IMR-90 (cell line): ENCODE measurements at regions not wholly inside any gene's neighbourhood (a gene's known extent, or its start where the extent isn't known, plus 50 kb on each side); places are given as distances from the start of the nearest gene placed in this dataset.

Experiments used
- ATAC-seq: fragments of 200-7000 bp; cut with Tn5 transposase; 2 replicates; pipeline ENCODE4 v1.9.1; 2020; ENCODE audit warnings: low read depth, mild to moderate bottlenecking, moderate library complexity
- BruUV-seq: library from RNA; stranded (reverse); fragments of 400-500 nt; replicated peaks from 2 replicates; lab custom pipeline; 2021; lab: Mats Ljungman, UMichigan
- CTCF ChIA-PET: fragments of 300-600 bp; formaldehyde crosslinking; extraction: SDS; loops from one replicate; lab custom pipeline; 2021; ENCODE audit warnings: antibody characterized with exemption; lab: Yijun Ruan, JAX
- POLR2A ChIA-PET: fragments of 300-600 bp; sonication (Branson Sonifier 250); formaldehyde crosslinking; loops from one replicate; lab custom pipeline; 2022; ENCODE audit warnings: antibody characterized with exemption; ENCODE audit not compliant: unreplicated experiment; lab: Charles Lee
- DNase-seq: peaks from one replicate; pipeline ENCODE4 v3.0.0; 2013
- H2AFZ ChIP-seq: replicated peaks from 2 replicates; pipeline ENCODE3; 2013; ENCODE audit warnings: low read length, mild to moderate bottlenecking; ENCODE audit not compliant: poor library complexity
- H2AK5ac ChIP-seq: 2 replicates; pipeline ENCODE4 v1.6.1; 2013; ENCODE audit warnings: low read depth, low read length, inconsistent platforms
- H2AK9ac ChIP-seq: replicated peaks from 2 replicates; pipeline ENCODE3; 2013; ENCODE audit warnings: mild to moderate bottlenecking, low read depth, low read length, moderate library complexity; ENCODE audit not compliant: poor library complexity
- H2BK120ac ChIP-seq: 2 replicates; pipeline ENCODE4 v1.6.1; 2013; ENCODE audit warnings: low read depth, low read length, inconsistent platforms
- H2BK15ac ChIP-seq: 3 replicates; pipeline ENCODE4 v1.6.1; 2013; ENCODE audit warnings: low read depth, low read length, inconsistent platforms
- H2BK20ac ChIP-seq: 2 replicates; pipeline ENCODE4 v1.6.1; 2013; ENCODE audit warnings: low read depth, mild to moderate bottlenecking, inconsistent platforms, low read length, moderate library complexity
- H2BK5ac ChIP-seq: 2 replicates; pipeline ENCODE4 v1.6.1; 2013; ENCODE audit warnings: mild to moderate bottlenecking, low read depth, low read length, inconsistent platforms; ENCODE audit not compliant: poor library complexity, severe bottlenecking
- H3K14ac ChIP-seq: replicated peaks from 2 replicates; pipeline ENCODE4 v1.6.1; 2013; ENCODE audit warnings: low read depth, low read length, inconsistent platforms
- H3K18ac ChIP-seq: 2 replicates; pipeline ENCODE4 v1.6.1; 2013; ENCODE audit warnings: low read depth, low read length, control low read depth
- H3K23ac ChIP-seq: 2 replicates; pipeline ENCODE4 v1.6.1; 2013; ENCODE audit warnings: low read depth, low read length, inconsistent platforms
- H3K27ac ChIP-seq: 2 replicates; pipeline ENCODE4 v1.5.1; 2013; ENCODE audit warnings: mild to moderate bottlenecking, control low read depth, low read length; ENCODE audit not compliant: insufficient read depth
- H3K27me3 ChIP-seq: 2 replicates; pipeline ENCODE4 v1.6.1; 2013; ENCODE audit warnings: low read length; ENCODE audit not compliant: control insufficient read depth, insufficient read depth
- H3K36me3 ChIP-seq: 2 replicates; pipeline ENCODE4 v1.6.1; 2013; ENCODE audit warnings: low read length, mixed read lengths; ENCODE audit not compliant: control insufficient read depth, insufficient read depth
- H3K4ac ChIP-seq: 2 replicates; pipeline ENCODE4 v1.6.1; 2013; ENCODE audit warnings: low read depth, low read length, inconsistent platforms
- H3K4me1 ChIP-seq: 2 replicates; pipeline ENCODE4 v1.6.1; 2013; ENCODE audit warnings: low read length, mixed read lengths; ENCODE audit not compliant: control insufficient read depth, insufficient read depth
- H3K4me2 ChIP-seq: 2 replicates; pipeline ENCODE4 v1.6.1; 2013; ENCODE audit warnings: low read depth, mild to moderate bottlenecking, control low read depth, low read length, moderate library complexity
- H3K4me3 ChIP-seq: 2 replicates; pipeline ENCODE4 v1.5.1; 2013; ENCODE audit warnings: low read depth, mild to moderate bottlenecking, control low read depth, low read length, moderate library complexity; ENCODE audit not compliant: insufficient read depth
- H3K56ac ChIP-seq: 2 replicates; pipeline ENCODE4 v1.6.1; 2013; ENCODE audit warnings: low read length, inconsistent platforms; ENCODE audit not compliant: insufficient read depth; ENCODE audit errors: extremely low read depth
- H3K79me1 ChIP-seq, 2 experiments: 2 replicates each; pipeline ENCODE4 v1.6.1; 2013; ENCODE audit warnings: low read length in 2 of 2, inconsistent platforms in 1 of 2, low read depth in 1 of 2
- H3K9ac ChIP-seq: 2 replicates; pipeline ENCODE4 v1.6.1; 2013; ENCODE audit warnings: low read depth, low read length, control low read depth
- H3K9me1 ChIP-seq: 2 replicates; pipeline ENCODE4 v1.6.1; 2013; ENCODE audit warnings: low read length, inconsistent platforms; ENCODE audit not compliant: insufficient read depth
- H3K9me3 ChIP-seq: 2 replicates; pipeline ENCODE4 v1.6.1; 2013; ENCODE audit warnings: low read length; ENCODE audit not compliant: control insufficient read depth, insufficient read depth
- H4K20me1 ChIP-seq: 2 replicates; pipeline ENCODE4 v1.6.1; 2013; ENCODE audit warnings: low read length, inconsistent platforms; ENCODE audit not compliant: insufficient read depth
- H4K5ac ChIP-seq: 2 replicates; pipeline ENCODE4 v1.6.1; 2013; ENCODE audit warnings: mild to moderate bottlenecking, low read depth, low read length, control low read depth
- H4K8ac ChIP-seq, 2 experiments: 2 replicates each; pipeline ENCODE4 v1.6.1; 2013; ENCODE audit warnings: low read depth in 2 of 2, low read length in 2 of 2, control low read depth in 1 of 2, inconsistent platforms in 1 of 2
- H4K91ac ChIP-seq: 2 replicates; pipeline ENCODE4 v1.6.1; 2013; ENCODE audit warnings: low read depth, low read length, inconsistent platforms; ENCODE audit not compliant: insufficient read depth
- BHLHE40 ChIP-seq: fragments of 150-350 bp; IDR thresholded peaks from 2 replicates; pipeline ENCODE4 v1.6.1; 2016; ENCODE audit warnings: mild to moderate bottlenecking, low read depth, low read length
- MAZ ChIP-seq: IDR thresholded peaks from 2 replicates; pipeline ENCODE4 v1.6.1; 2012; ENCODE audit warnings: low read depth, mild to moderate bottlenecking, low read length, improper control_type of control experiment, moderate library complexity, borderline replicate concordance
- RCOR1 ChIP-seq: IDR thresholded peaks from 2 replicates; pipeline ENCODE4 v1.6.1; 2012; ENCODE audit warnings: mild to moderate bottlenecking, low read length, improper control_type of control experiment; ENCODE audit not compliant: insufficient replicate concordance
- SMC3 ChIP-seq: fragments of 150-350 bp; IDR thresholded peaks from 2 replicates; pipeline ENCODE4 v1.6.1; 2016; ENCODE audit warnings: low read depth, mild to moderate bottlenecking, antibody characterized with exemption, low read length, moderate library complexity
- WGBS, 2 experiments: methylation state at CpG; one replicate each; pipeline versions ENCODE4 v1.1.5 to v1.1.7; 2013; ENCODE audit warnings: missing lambda C conversion rate in 2 of 2; ENCODE audit not compliant: insufficient read length in 1 of 2; ENCODE audit errors: extremely low coverage in 2 of 2; 5-methylcytosine and 5-hydroxymethylcytosine counted together
- dilution Hi-C: fragments of 300-500 bp; cut with HindIII; formaldehyde crosslinking; loops from one replicate; pipeline ENCODE4 v1.14.3; 2018; ENCODE audit warnings: low sequenced_read_pairs; ENCODE audit not compliant: unreplicated experiment
- in situ Hi-C: fragments of 300-500 bp; cut with MboI; formaldehyde crosslinking; loops from 3 replicates; pipeline ENCODE4 v1.14.3; 2019; ENCODE audit warnings: low sequenced_read_pairs, inconsistent platforms, mixed read lengths
- intact Hi-C: fragments of 100-400 bp; cut with micrococcal nuclease; formaldehyde crosslinking; loops from 2 replicates; pipeline ENCODE4 v1.10.0; 2022

DNA sequence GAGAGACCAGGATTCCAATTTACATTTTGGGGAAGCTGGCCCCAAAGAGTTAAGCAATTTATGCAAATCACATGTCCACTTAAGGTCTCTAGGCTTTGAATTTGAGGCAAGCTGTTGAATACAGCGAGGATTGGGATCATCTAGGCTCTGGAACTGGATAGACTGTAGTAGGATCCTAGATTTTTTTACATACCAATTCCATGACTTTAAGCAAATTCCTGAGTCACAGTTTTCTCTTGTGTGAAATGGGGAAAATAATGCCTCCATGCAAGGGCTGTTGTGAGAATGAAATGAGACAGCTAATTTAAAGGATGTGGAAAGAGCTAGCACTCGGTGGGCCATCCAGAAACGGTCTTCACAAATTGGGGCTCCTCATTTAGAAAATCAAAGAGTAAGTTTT is 103.4 kb downstream of the MINAR1 start:
- Histone ChIP-seq H3K56ac (no peak overlapping the region), H3K9me1 (no peaks in the 10 kb centered on the region), H3K18ac (no peak overlapping the region), H4K5ac (no peak overlapping the region), H3K4me3 (no peak overlapping the region), H2BK120ac (no peak overlapping the region), H4K8ac (no peak overlapping the region), H3K79me1 (no peaks in the 10 kb centered on the region), H3K4ac (no peak overlapping the region), H3K27me3 (0 out of 2 replicates have a peak, but pooled peaks cover 2% of the 10 kb centered on the region), H3K4me1 (no peaks in the 10 kb centered on the region), H2BK20ac (no peak overlapping the region), H3K4me2 (no peak overlapping the region), H3K14ac (no peak overlapping the region), H3K9ac (no peak overlapping the region), H3K36me3 (no peaks in the 10 kb centered on the region), H2AK9ac (no peak overlapping the region), H4K20me1 (no peaks in the 10 kb centered on the region), H2AFZ (no peak overlapping the region), H3K27ac (no peak overlapping the region), H4K91ac (no peak overlapping the region), H3K23ac (no peak overlapping the region), H3K9me3 (no peaks in the 10 kb centered on the region), H2AK5ac (no peak overlapping the region), H2BK15ac (no peak overlapping the region), H2BK5ac (no peak overlapping the region)
- dilution Hi-C loops (no loop called here), in situ Hi-C loops (no loop called here), intact Hi-C loops (no loop called here)
- DNase-seq (no peak), ATAC-seq (no peak)
- ChIA-PET POLR2A (no interaction called here), CTCF (interaction anchor here (0.7 kb wide), 1 partner anchor 156 kb away, joined by 3 read pairs; no protein-coding TSS in a partner anchor)
- BruUV-seq, result no TSS peak
- WGBS, 2 experiments, result no CpG with 5 or more reads among the region's 3 CpGs
- TF ChIP-seq RCOR1 (no peak), SMC3 (no peak), MAZ (no peak), BHLHE40 (no peak)
